Lower leg skin (tissue), 3 donors: ENCODE measurements at regions not wholly inside any gene's neighbourhood (a gene's known extent, or its start where the extent isn't known, plus 50 kb on each side); places are given as distances from the start of the nearest gene placed in this dataset.

Experiments used
- POLR2A ChIP-seq, 2 donors: fragments of 450-650 bp; IDR thresholded peaks; one replicate each; pipeline ENCODE4 v1.6.1; 2016 to 2017; ENCODE audit warnings: antibody characterized with exemption in 2 of 2, mild to moderate bottlenecking in 1 of 2, moderate library complexity in 1 of 2
- TF ChIP-seq, protein P1 (sequence below), 3 donors: fragments of 450-650 bp; IDR thresholded peaks; one replicate each; pipeline ENCODE4 v1.5.1; 2016; ENCODE audit warnings: antibody characterized with exemption in 3 of 3, mild to moderate bottlenecking in 3 of 3, moderate library complexity in 2 of 3

DNA sequence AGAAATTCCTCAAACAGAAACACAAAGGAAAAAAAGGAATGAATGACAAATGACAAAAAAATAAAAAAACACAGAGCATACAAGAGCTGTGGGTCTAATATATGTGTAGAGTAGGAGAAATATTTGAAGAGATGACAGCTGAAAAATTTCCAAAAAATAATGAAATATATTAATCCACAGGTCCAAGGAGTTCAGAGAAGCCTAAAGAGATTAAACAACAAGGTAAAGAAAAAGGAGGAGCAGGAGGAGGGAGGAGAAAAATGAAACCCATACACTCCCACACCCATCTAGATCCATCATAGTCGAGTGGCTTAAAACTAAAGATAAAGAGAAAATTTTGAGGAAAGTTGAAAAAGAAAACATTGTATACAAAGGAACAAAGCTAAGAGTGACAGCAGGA is 182.4 kb upstream of the MAP3K1 start:
- TF ChIP-seq, protein P1, sequence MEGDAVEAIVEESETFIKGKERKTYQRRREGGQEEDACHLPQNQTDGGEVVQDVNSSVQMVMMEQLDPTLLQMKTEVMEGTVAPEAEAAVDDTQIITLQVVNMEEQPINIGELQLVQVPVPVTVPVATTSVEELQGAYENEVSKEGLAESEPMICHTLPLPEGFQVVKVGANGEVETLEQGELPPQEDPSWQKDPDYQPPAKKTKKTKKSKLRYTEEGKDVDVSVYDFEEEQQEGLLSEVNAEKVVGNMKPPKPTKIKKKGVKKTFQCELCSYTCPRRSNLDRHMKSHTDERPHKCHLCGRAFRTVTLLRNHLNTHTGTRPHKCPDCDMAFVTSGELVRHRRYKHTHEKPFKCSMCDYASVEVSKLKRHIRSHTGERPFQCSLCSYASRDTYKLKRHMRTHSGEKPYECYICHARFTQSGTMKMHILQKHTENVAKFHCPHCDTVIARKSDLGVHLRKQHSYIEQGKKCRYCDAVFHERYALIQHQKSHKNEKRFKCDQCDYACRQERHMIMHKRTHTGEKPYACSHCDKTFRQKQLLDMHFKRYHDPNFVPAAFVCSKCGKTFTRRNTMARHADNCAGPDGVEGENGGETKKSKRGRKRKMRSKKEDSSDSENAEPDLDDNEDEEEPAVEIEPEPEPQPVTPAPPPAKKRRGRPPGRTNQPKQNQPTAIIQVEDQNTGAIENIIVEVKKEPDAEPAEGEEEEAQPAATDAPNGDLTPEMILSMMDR (IDR thresholded peaks at IDR 0.05): no peak
- no peak for TF ChIP-seq POLR2A (IDR thresholded peaks at IDR 0.05)
